ENCODE measurements at regions not wholly inside any gene's neighbourhood (a gene's known extent, or its start where the extent isn't known, plus 50 kb on each side); places are given as distances from the start of the nearest gene placed in this dataset.

- WGBS, 2 donors = 78 to 83% methylated on average over 2 of the region's 2 CpGs
- intact Hi-C loops (cut with DNase I; ENCODE audit: low total_unique reads) = no loop called here
- H3K36me3 ChIP-seq (ENCODE audit: low read depth, missing control alignments) = no peaks in the 10 kb centered on the region
- TF ChIP-seq, protein P1, sequence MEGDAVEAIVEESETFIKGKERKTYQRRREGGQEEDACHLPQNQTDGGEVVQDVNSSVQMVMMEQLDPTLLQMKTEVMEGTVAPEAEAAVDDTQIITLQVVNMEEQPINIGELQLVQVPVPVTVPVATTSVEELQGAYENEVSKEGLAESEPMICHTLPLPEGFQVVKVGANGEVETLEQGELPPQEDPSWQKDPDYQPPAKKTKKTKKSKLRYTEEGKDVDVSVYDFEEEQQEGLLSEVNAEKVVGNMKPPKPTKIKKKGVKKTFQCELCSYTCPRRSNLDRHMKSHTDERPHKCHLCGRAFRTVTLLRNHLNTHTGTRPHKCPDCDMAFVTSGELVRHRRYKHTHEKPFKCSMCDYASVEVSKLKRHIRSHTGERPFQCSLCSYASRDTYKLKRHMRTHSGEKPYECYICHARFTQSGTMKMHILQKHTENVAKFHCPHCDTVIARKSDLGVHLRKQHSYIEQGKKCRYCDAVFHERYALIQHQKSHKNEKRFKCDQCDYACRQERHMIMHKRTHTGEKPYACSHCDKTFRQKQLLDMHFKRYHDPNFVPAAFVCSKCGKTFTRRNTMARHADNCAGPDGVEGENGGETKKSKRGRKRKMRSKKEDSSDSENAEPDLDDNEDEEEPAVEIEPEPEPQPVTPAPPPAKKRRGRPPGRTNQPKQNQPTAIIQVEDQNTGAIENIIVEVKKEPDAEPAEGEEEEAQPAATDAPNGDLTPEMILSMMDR (IDR thresholded peaks at IDR 0.05) = no peak
- TF ChIP-seq POLR2A (IDR thresholded peaks at IDR 0.05) = no peak
- no peak overlapping the region for H3K4me3 ChIP-seq
- no peak for DNase-seq
- H3K27ac ChIP-seq = no peak overlapping the region
- H3K4me1 ChIP-seq = no peaks in the 10 kb centered on the region
- no peaks in the 10 kb centered on the region for H3K27me3 ChIP-seq
- H3K9me3 ChIP-seq = no peaks in the 10 kb centered on the region
Measured at GRCh38 chr1:192939440-192939839, 119.7 kb downstream of the UCHL5 start.

- intact Hi-C loops (cut with DNase I; ENCODE audit: low total_unique reads) = no loop called here
- Histone ChIP-seq H3K27me3 (no peaks in the 10 kb centered on the region), H3K4me3 (no peak overlapping the region), H3K4me1 (no peaks in the 10 kb centered on the region), H3K9me3 (no peaks in the 10 kb centered on the region), H3K36me3 (ENCODE audit: low read depth, missing control alignments) (no peaks in the 10 kb centered on the region), H3K27ac (no peak overlapping the region)
- TF ChIP-seq, protein P1 (IDR thresholded peaks at IDR 0.05) = no peak
- no peak for TF ChIP-seq POLR2A (IDR thresholded peaks at IDR 0.05)
- DNase-seq = no peak
Measured at GRCh38 chr1:192940658-192941057, 118.5 kb downstream of the UCHL5 start.

DNA sequence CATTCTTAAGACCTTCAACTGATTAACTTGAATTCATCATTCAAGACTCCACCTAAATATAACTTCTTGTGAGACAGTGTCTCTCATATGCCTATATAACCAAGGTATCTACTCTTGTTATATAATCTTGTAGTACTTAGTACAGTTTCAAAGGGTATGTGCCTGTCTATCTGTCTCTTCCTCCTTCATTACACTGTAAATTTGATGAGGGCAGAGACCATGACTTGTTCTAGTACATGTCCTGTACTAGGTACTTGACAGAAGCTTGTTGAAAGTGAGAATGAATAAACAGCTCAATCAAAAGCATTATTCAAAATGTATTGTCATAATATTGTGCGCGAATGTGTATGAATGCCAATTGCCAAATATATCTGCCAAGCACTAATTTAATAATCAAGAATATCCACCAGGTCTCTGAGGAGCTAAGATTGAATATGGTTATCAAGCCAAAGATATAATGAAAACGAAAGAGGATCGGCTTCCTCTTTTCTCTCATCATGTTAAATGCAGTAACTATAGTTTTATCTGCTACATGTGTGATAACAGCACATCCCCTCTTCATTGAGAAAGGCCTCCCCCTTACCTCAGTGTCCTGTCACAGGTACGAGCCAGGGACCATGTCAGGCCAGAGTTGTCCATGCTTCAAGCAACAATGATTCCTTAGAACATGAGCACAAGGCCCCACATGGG lies 117.3 kb downstream of the UCHL5 start:
- Histone ChIP-seq H3K27ac (no peak overlapping the region), H3K27me3 (no peaks in the 10 kb centered on the region), H3K36me3 (ENCODE audit: low read depth, missing control alignments) (no peaks in the 10 kb centered on the region), H3K9me3 (no peaks in the 10 kb centered on the region), H3K4me3 (no peak overlapping the region), H3K4me1 (no peaks in the 10 kb centered on the region)
- WGBS, 2 donors = 89 to 95% methylated on average over 5 of the region's 5 CpGs
- intact Hi-C loops (cut with DNase I; ENCODE audit: low total_unique reads) = no loop called here
- DNase-seq = no peak
- TF ChIP-seq, protein P1 (IDR thresholded peaks at IDR 0.05) = no peak
- TF ChIP-seq POLR2A (IDR thresholded peaks at IDR 0.05) = no peak

DNA sequence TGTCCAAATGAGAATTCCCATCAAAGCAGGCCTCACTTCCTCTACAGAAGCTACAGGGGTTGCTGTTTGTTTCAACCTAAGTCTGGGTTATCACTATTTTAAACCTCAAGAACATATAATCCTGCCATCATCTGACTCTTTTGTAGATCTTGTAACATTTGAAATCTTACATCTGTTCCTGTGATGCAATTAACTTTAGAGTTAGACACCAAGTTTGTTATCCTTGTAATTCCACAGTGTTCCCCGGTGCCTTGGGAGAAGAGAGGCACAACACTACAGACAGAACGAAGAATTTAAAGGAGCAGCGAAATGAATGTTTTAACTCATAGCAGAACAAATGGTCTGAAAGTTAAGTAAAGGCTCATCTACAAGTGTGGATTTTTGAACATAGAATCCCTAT lies 116.1 kb downstream of the UCHL5 start:
- H3K36me3 ChIP-seq (ENCODE audit: low read depth, missing control alignments) = no peaks in the 10 kb centered on the region
- no peaks in the 10 kb centered on the region for H3K27me3 ChIP-seq
- 71 to 72% methylated on average over 3 of the region's 3 CpGs for WGBS, 2 donors
- no peak overlapping the region for H3K4me3 ChIP-seq
- TF ChIP-seq, protein P1 (IDR thresholded peaks at IDR 0.05) = no peak
- TF ChIP-seq POLR2A (IDR thresholded peaks at IDR 0.05) = no peak
- no peak overlapping the region for H3K27ac ChIP-seq
- H3K9me3 ChIP-seq = no peaks in the 10 kb centered on the region
- no peak for DNase-seq
- intact Hi-C loops (cut with DNase I; ENCODE audit: low total_unique reads) = no loop called here
- H3K4me1 ChIP-seq = no peaks in the 10 kb centered on the region

DNA sequence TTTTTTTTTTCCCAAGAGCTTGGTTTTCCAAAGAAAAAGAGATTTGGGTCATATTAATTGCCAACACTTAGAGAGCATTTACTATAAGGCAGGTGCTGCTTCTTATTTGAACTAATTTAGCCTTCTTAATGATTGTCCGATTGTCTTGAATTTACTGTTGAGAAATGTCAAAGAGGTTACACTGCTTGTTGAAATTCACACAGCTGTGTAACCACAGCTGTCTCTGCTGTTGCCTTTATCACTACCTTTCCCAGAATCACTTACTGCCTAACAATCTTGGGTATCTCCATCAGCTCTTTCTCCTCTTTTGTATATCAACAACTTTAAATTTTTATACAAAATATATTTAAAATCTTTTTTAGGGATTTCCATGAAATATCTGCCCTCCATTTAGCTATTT lies 115.6 kb downstream of the UCHL5 start:
- H3K4me1 ChIP-seq = no peaks in the 10 kb centered on the region
- H3K4me3 ChIP-seq = no peak overlapping the region
- no peak for DNase-seq
- TF ChIP-seq, protein P1 (IDR thresholded peaks at IDR 0.05) = no peak
- TF ChIP-seq POLR2A (IDR thresholded peaks at IDR 0.05) = no peak
- WGBS, 2 donors = 39 to 66% methylated on average over 1 of the region's 1 CpG
- H3K27ac ChIP-seq = no peak overlapping the region
- intact Hi-C loops (cut with DNase I; ENCODE audit: low total_unique reads) = no loop called here
- no peaks in the 10 kb centered on the region for H3K36me3 ChIP-seq (ENCODE audit: low read depth, missing control alignments)
- no peaks in the 10 kb centered on the region for H3K27me3 ChIP-seq
- no peaks in the 10 kb centered on the region for H3K9me3 ChIP-seq
